HCT116 (cell line): ENCODE measurements at regions not wholly inside any gene's neighbourhood (a gene's known extent, or its start where the extent isn't known, plus 50 kb on each side); places are given as distances from the start of the nearest gene placed in this dataset.

Experiments used
- ATAC-seq: fragments of 200-7000 bp; cut with Tn5 transposase; 2 replicates; pipeline ENCODE4 v1.9.1; 2020; ENCODE audit warnings: mild to moderate bottlenecking, moderate library complexity
- BruUV-seq: library from RNA; stranded (reverse); fragments of 400-500 nt; replicated peaks from 2 replicates; lab custom pipeline; 2021; lab: Mats Ljungman, UMichigan
- CTCF ChIA-PET: fragments of 300-600 bp; sonication (Branson Sonifier 250); formaldehyde crosslinking; loops from one replicate; lab custom pipeline; 2021; ENCODE audit warnings: antibody characterized with exemption; lab: Charles Lee
- POLR2A ChIA-PET: fragments of 300-600, 350-600 bp; sonication (Branson Sonifier 250); formaldehyde crosslinking; loops from one replicate; lab custom pipeline; 2021; ENCODE audit warnings: antibody characterized with exemption; lab: Charles Lee
- RAD21 ChIA-PET, 2 experiments: fragments of 300-600 bp; sonication (Branson Sonifier 250); formaldehyde crosslinking; loops; one replicate each; lab custom pipeline; 2023; ENCODE audit warnings: low total read pairs in 2 of 2; ENCODE audit not compliant: uncharacterized antibody in 2 of 2, unreplicated experiment in 2 of 2, low non-redundant PET in 1 of 2; lab: Charles Lee
- DNase-seq: peaks from one replicate; pipeline ENCODE4 v3.0.0-alpha.2; 2010; ENCODE audit warnings: low read depth, low spot score
- H2AFZ ChIP-seq: fragments of 200-600 bp; shearing (Covaris generic), sonication (generic); 2 replicates; pipeline ENCODE4 v1.6.1; 2017; ENCODE audit warnings: low read depth, mixed run types, mixed read lengths, antibody characterized with exemption, low read length; ENCODE audit not compliant: poor library complexity, severe bottlenecking
- H3K27ac ChIP-seq: 2 replicates; pipeline ENCODE4 v1.5.1; 2012; ENCODE audit warnings: low read depth, low read length
- H3K27me3 ChIP-seq: fragments of 200-600 bp; sonication (generic); 2 replicates; pipeline ENCODE4 v1.6.1; 2016; ENCODE audit warnings: mixed run types, low read length, mixed read lengths; ENCODE audit not compliant: insufficient read depth
- H3K36me3 ChIP-seq, 2 experiments: fragments of 200-500 bp in 1 of 2; fragments of 200-600 bp in 1 of 2; sonication (Bioruptor generic) in 1 of 2; sonication (generic) in 1 of 2; 2 replicates each; pipeline versions ENCODE4 v1.5.1 to v1.6.1; 2014 to 2016; ENCODE audit warnings: low read length in 2 of 2, inconsistent platforms in 1 of 2, mixed read lengths in 1 of 2, mixed run types in 1 of 2; ENCODE audit not compliant: insufficient read depth in 2 of 2, control insufficient read depth in 1 of 2
- H3K4me1 ChIP-seq, 2 experiments: fragments of 200-600 bp in 1 of 2; sonication (generic) in 1 of 2; 2 replicates each; pipeline versions ENCODE4 v1.5.1 to v1.6.1; 2012 to 2017; ENCODE audit warnings: low read length in 2 of 2, inconsistent platforms in 1 of 2, mild to moderate bottlenecking in 1 of 2, mixed read lengths in 1 of 2, mixed run types in 1 of 2, moderate library complexity in 1 of 2; ENCODE audit not compliant: insufficient read depth in 2 of 2, control insufficient read depth in 1 of 2
- H3K4me2 ChIP-seq: fragments of 200-600 bp; sonication (generic); 2 replicates; pipeline ENCODE4 v1.6.1; 2017; ENCODE audit warnings: mixed run types, low read length, mixed read lengths
- H3K4me3 ChIP-seq, 2 experiments: fragments of 200-600 bp in 1 of 2; sonication (generic) in 1 of 2; replicated peaks in 1 of 2; 2 replicates each; pipeline ENCODE4 v1.5.1; 2011 to 2016; ENCODE audit warnings: low read length in 2 of 2, control low read depth in 1 of 2, low read depth in 1 of 2, mild to moderate bottlenecking in 1 of 2, mixed read lengths in 1 of 2, mixed run types in 1 of 2
- H3K79me2 ChIP-seq: fragments of 200-600 bp; sonication (generic); 2 replicates; pipeline ENCODE4 v1.6.1; 2017; ENCODE audit warnings: mild to moderate bottlenecking, mixed run types, low read length, moderate library complexity, mixed read lengths; ENCODE audit not compliant: insufficient read depth
- H3K9ac ChIP-seq: fragments of 200-600 bp; sonication (generic); 2 replicates; pipeline ENCODE4 v1.6.1; 2016; ENCODE audit warnings: low read length, mixed read lengths
- H3K9me2 ChIP-seq: fragments of 200-600 bp; sonication (generic), shearing (Covaris generic); 2 replicates; pipeline ENCODE4 v1.6.1; 2017; ENCODE audit warnings: mixed run types, mild to moderate bottlenecking, moderate library complexity; ENCODE audit not compliant: insufficient read depth
- H3K9me3 ChIP-seq, 2 experiments: fragments of 200-500 bp in 1 of 2; fragments of 200-600 bp in 1 of 2; sonication (Bioruptor generic) in 1 of 2; sonication (generic) in 1 of 2; 2 replicates each; pipeline ENCODE4 v1.6.1; 2014 to 2017; ENCODE audit warnings: low read length in 2 of 2, mixed read lengths in 2 of 2, inconsistent platforms in 1 of 2, low read depth in 1 of 2, mild to moderate bottlenecking in 1 of 2, mixed run types in 1 of 2, moderate library complexity in 1 of 2; ENCODE audit not compliant: control insufficient read depth in 1 of 2, insufficient read depth in 1 of 2
- H4K20me1 ChIP-seq: fragments of 200-600 bp; sonication (generic), shearing (Covaris generic); 2 replicates; pipeline ENCODE4 v1.6.1; 2017; ENCODE audit warnings: mixed run types, mild to moderate bottlenecking, moderate library complexity; ENCODE audit not compliant: insufficient read depth
- CBX3 ChIP-seq: IDR thresholded peaks from 2 replicates; pipeline ENCODE4 v1.6.1; 2012; ENCODE audit warnings: low read depth
- CEBPB ChIP-seq: IDR thresholded peaks from 2 replicates; pipeline ENCODE4 v1.6.1; 2012; ENCODE audit warnings: low read depth
- FOSL1 ChIP-seq: IDR thresholded peaks from 2 replicates; pipeline ENCODE4 v1.6.1; 2012; ENCODE audit warnings: low read depth
- JUND ChIP-seq: IDR thresholded peaks from 2 replicates; pipeline ENCODE4 v1.6.1; 2012
- POLR2A ChIP-seq: IDR thresholded peaks from 2 replicates; pipeline ENCODE4 v1.7.0; 2011; ENCODE audit warnings: borderline replicate concordance; ENCODE audit not compliant: insufficient read depth, insufficient read length; ENCODE audit errors: extremely low read depth
- RAD21 ChIP-seq: IDR thresholded peaks from 2 replicates; pipeline ENCODE4 v1.6.1; 2012; ENCODE audit warnings: low read depth, mild to moderate bottlenecking
- SP1 ChIP-seq: IDR thresholded peaks from 2 replicates; pipeline ENCODE4 v1.6.1; 2012; ENCODE audit warnings: low read depth
- SRF ChIP-seq: IDR thresholded peaks from 2 replicates; pipeline ENCODE4 v1.6.1; 2012; ENCODE audit warnings: low read depth
- ZFX ChIP-seq: fragments of 450-650 bp; IDR thresholded peaks from 2 replicates; pipeline ENCODE4 v1.6.1; 2017
- ZNF274 ChIP-seq: fragments of 200-500 bp; sonication (Bioruptor generic); IDR thresholded peaks from 2 replicates; pipeline ENCODE4 v1.6.1; 2014; ENCODE audit warnings: mild to moderate bottlenecking, low read depth, low read length, inconsistent platforms
- intact Hi-C: fragments of 100-400 bp; cut with micrococcal nuclease; formaldehyde crosslinking; loops from 2 replicates; pipeline ENCODE4 v1.10.0; 2022
- TF ChIP-seq, protein P1 (sequence below): IDR thresholded peaks from 2 replicates; pipeline ENCODE4 v1.6.1; 2012
- TF ChIP-seq, protein P2 (sequence below): IDR thresholded peaks from 2 replicates; pipeline ENCODE4 v1.6.1; 2012; ENCODE audit warnings: low read depth

DNA sequence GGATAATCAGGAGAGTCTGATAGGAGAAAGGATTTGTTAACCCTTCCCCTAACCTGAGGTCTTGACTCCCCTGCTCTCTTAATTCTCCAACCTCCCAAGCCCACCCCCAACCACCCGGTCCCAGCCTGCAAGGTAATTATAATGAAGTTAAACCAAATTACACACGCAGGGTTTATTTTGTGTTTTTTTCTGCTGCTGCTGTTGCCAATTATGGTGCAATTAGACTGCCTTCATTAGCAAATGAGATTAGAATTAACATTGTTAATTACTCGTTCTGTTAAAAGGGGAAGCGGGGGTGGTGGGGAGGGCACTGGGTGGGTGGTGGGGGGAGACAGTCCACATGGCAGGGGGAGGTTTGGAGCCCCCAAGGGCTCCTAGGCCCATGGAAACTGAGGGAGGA, 128.9 kb downstream of the CCT6B start:
- DNase-seq (no peak), ATAC-seq (no peak)
- H3K79me2 ChIP-seq: no peaks in the 10 kb centered on the region
- H3K4me3 ChIP-seq: no peak overlapping the region
- ChIA-PET RAD21 (no interaction called here), CTCF (no interaction called here), POLR2A (no interaction called here)
- H3K4me1 ChIP-seq: no peaks in the 10 kb centered on the region
- no peaks in the 10 kb centered on the region for H4K20me1 ChIP-seq
- H3K27ac ChIP-seq: no peak overlapping the region
- no peak overlapping the region for H2AFZ ChIP-seq
- BruUV-seq: no TSS peak
- no peaks in the 10 kb centered on the region for H3K36me3 ChIP-seq
- no peak overlapping the region for H3K4me2 ChIP-seq
- peaks cover 58% of the 10 kb centered on the region for H3K27me3 ChIP-seq
- no peaks in the 10 kb centered on the region for H3K9me2 ChIP-seq
- H3K9ac ChIP-seq: no peak overlapping the region
- no peak for TF ChIP-seq SP1
- TF ChIP-seq, protein P1, sequence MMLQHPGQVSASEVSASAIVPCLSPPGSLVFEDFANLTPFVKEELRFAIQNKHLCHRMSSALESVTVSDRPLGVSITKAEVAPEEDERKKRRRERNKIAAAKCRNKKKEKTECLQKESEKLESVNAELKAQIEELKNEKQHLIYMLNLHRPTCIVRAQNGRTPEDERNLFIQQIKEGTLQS: no peak
- TF ChIP-seq FOSL1: no peak
- TF ChIP-seq, protein P2, sequence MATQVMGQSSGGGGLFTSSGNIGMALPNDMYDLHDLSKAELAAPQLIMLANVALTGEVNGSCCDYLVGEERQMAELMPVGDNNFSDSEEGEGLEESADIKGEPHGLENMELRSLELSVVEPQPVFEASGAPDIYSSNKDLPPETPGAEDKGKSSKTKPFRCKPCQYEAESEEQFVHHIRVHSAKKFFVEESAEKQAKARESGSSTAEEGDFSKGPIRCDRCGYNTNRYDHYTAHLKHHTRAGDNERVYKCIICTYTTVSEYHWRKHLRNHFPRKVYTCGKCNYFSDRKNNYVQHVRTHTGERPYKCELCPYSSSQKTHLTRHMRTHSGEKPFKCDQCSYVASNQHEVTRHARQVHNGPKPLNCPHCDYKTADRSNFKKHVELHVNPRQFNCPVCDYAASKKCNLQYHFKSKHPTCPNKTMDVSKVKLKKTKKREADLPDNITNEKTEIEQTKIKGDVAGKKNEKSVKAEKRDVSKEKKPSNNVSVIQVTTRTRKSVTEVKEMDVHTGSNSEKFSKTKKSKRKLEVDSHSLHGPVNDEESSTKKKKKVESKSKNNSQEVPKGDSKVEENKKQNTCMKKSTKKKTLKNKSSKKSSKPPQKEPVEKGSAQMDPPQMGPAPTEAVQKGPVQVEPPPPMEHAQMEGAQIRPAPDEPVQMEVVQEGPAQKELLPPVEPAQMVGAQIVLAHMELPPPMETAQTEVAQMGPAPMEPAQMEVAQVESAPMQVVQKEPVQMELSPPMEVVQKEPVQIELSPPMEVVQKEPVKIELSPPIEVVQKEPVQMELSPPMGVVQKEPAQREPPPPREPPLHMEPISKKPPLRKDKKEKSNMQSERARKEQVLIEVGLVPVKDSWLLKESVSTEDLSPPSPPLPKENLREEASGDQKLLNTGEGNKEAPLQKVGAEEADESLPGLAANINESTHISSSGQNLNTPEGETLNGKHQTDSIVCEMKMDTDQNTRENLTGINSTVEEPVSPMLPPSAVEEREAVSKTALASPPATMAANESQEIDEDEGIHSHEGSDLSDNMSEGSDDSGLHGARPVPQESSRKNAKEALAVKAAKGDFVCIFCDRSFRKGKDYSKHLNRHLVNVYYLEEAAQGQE: no peak
- no peak for TF ChIP-seq CBX3
- no peak for TF ChIP-seq SRF
- no peak for TF ChIP-seq CEBPB
- TF ChIP-seq JUND: no peak
- TF ChIP-seq RAD21: no peak
- no peak for TF ChIP-seq ZFX
- no peak for TF ChIP-seq ZNF274
- no peak for TF ChIP-seq POLR2A
- H3K9me3 ChIP-seq: no peaks in the 10 kb centered on the region
- intact Hi-C loops: no loop called here
